DND-41 (cell line): ENCODE measurements at regions not wholly inside any gene's neighbourhood (a gene's known extent, or its start where the extent isn't known, plus 50 kb on each side); places are given as distances from the start of the nearest gene placed in this dataset.
"Not testable (repeated sequence)": the region's sequence is repeated elsewhere in the genome, so short reads cannot be mapped to it uniquely, and the experiment has no call there.

Source experiments
- EZH2 ChIP-seq: IDR thresholded peaks from 3 replicates; pipeline ENCODE4 v1.6.1; 2012; ENCODE audit warnings: borderline replicate concordance, low read depth, mild to moderate bottlenecking, moderate library complexity, low read length, inconsistent platforms; ENCODE audit not compliant: severe bottlenecking
- TF ChIP-seq, protein P1 (sequence below): IDR thresholded peaks from 2 replicates; pipeline ENCODE4 v1.5.1; 2012; ENCODE audit warnings: borderline replicate concordance, low read length, moderate library complexity, mild to moderate bottlenecking; ENCODE audit not compliant: poor library complexity, severe bottlenecking; ENCODE audit errors: extremely low read depth

DNA sequence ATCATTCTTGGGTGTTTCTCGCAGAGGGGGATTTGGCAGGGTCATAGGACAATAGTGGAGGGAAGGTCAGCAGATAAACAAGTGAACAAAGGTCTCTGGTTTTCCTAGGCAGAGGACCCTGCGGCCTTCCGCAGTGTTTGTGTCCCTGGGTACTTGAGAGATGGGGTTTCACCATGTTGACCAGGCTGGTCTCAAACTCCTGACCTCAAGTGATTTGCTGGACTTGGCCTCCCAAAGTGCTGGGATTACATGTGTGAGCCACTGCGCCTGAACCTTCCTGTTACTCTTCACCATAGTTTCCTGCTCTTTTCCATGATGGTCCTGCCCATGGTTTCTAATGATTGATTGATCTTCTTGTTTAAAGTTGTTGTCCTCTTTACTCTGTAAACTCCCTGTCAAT lies 207.9 kb downstream of the BCAS1 start:
- TF ChIP-seq EZH2, result not testable (repeated sequence)
- TF ChIP-seq, protein P1, sequence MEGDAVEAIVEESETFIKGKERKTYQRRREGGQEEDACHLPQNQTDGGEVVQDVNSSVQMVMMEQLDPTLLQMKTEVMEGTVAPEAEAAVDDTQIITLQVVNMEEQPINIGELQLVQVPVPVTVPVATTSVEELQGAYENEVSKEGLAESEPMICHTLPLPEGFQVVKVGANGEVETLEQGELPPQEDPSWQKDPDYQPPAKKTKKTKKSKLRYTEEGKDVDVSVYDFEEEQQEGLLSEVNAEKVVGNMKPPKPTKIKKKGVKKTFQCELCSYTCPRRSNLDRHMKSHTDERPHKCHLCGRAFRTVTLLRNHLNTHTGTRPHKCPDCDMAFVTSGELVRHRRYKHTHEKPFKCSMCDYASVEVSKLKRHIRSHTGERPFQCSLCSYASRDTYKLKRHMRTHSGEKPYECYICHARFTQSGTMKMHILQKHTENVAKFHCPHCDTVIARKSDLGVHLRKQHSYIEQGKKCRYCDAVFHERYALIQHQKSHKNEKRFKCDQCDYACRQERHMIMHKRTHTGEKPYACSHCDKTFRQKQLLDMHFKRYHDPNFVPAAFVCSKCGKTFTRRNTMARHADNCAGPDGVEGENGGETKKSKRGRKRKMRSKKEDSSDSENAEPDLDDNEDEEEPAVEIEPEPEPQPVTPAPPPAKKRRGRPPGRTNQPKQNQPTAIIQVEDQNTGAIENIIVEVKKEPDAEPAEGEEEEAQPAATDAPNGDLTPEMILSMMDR, result not testable (repeated sequence)
